ENCODE measurements at regions not wholly inside any gene's neighbourhood (a gene's known extent, or its start where the extent isn't known, plus 50 kb on each side); places are given as distances from the start of the nearest gene placed in this dataset.
"Not testable (repeated sequence)": the region's sequence is repeated elsewhere in the genome, so short reads cannot be mapped to it uniquely, and the experiment has no call there.

- H3K4me3 ChIP-seq (ENCODE audit: low read length): no peak overlapping the region
- TF ChIP-seq, protein P1, sequence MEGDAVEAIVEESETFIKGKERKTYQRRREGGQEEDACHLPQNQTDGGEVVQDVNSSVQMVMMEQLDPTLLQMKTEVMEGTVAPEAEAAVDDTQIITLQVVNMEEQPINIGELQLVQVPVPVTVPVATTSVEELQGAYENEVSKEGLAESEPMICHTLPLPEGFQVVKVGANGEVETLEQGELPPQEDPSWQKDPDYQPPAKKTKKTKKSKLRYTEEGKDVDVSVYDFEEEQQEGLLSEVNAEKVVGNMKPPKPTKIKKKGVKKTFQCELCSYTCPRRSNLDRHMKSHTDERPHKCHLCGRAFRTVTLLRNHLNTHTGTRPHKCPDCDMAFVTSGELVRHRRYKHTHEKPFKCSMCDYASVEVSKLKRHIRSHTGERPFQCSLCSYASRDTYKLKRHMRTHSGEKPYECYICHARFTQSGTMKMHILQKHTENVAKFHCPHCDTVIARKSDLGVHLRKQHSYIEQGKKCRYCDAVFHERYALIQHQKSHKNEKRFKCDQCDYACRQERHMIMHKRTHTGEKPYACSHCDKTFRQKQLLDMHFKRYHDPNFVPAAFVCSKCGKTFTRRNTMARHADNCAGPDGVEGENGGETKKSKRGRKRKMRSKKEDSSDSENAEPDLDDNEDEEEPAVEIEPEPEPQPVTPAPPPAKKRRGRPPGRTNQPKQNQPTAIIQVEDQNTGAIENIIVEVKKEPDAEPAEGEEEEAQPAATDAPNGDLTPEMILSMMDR (conservative IDR thresholded peaks at IDR 0.05; ENCODE audit: low read length): no peak
- no peak for DNase-seq (ENCODE audit: low read depth)
Observed at GRCh38 chr9:94176608-94177007, 82.5 kb upstream of the ZNF169 start.

- TF ChIP-seq, protein P1 (conservative IDR thresholded peaks at IDR 0.05; ENCODE audit: low read length): no peak
- H3K4me3 ChIP-seq (ENCODE audit: low read length): no peak overlapping the region
- DNase-seq (ENCODE audit: low read depth): no peak
Observed at GRCh38 chr9:94178927-94179326, 80.2 kb upstream of the ZNF169 start.

DNA sequence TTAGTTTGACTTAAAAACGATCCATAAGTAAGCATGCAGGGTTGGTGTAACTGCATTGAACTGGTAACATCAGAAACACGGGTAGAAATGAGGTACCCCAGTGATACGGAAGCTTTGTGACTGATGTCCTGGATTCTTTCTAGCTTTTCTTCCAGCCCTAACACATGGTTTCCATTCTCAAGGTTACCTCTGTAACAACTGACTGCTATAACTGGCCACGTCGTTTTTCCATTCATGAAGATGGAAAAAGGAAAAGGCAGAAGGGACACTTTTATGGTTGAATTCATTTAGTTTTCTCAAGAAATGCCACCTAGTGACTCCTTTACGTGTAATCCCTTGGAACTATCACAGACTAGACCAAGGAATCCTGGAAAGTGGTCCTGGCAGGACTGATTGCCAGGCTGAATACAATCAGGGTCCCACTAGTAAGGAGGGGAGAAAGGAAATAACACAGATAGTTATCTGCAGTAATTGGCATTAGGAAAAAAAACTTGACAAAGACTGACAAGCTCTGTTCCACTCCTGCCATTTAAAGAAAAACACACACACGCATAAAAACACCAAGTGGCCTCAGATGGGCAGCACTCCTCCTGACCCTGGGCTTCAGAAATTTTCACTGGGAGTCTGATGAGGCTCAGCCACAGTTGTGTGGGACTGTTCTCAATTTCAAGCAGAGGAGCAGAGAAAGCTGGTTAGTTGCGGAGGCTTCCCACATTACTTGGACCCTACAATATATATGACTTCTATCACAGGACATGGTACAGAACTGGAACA is 77.5 kb upstream of the ZNF169 start:
- TF ChIP-seq, protein P1 (conservative IDR thresholded peaks at IDR 0.05; ENCODE audit: low read length): no peak
- H3K4me3 ChIP-seq (ENCODE audit: low read length): no peak overlapping the region
- no peak for DNase-seq (ENCODE audit: low read depth)

- no peak overlapping the region for H3K4me3 ChIP-seq (ENCODE audit: low read length)
- TF ChIP-seq, protein P1 (conservative IDR thresholded peaks at IDR 0.05; ENCODE audit: low read length): no peak
- no peak for DNase-seq (ENCODE audit: low read depth)
Observed at GRCh38 chr9:94182532-94182931, 76.6 kb upstream of the ZNF169 start.

- TF ChIP-seq, protein P1 (conservative IDR thresholded peaks at IDR 0.05; ENCODE audit: low read length): no peak
- no peak for DNase-seq (ENCODE audit: low read depth)
- no peak overlapping the region for H3K4me3 ChIP-seq (ENCODE audit: low read length)
Observed at GRCh38 chr9:94183240-94183999, 75.7 kb upstream of the ZNF169 start.

DNA sequence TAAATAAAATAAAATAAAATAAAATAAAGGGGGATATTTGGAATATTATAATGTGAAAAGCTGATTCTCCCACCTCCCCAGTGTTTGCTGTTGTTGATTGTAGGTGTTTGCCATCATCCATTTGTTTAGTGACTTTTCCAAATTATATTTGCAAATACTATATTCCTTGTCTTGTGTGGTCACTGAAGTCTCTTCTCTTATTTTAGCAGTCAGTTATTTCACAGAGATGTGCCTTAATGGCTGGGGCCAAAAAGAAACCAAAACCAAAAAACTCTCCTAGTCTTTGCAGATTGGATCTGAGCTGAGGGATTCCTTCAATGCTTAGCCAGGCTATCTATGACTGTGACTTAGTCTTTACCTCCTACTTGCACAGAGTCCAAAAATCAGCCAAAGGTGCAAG is 70.9 kb upstream of the ZNF169 start:
- no peak for DNase-seq (ENCODE audit: low read depth)
- no peak overlapping the region for H3K4me3 ChIP-seq (ENCODE audit: low read length)
- TF ChIP-seq, protein P1 (conservative IDR thresholded peaks at IDR 0.05; ENCODE audit: low read length): no peak

DNA sequence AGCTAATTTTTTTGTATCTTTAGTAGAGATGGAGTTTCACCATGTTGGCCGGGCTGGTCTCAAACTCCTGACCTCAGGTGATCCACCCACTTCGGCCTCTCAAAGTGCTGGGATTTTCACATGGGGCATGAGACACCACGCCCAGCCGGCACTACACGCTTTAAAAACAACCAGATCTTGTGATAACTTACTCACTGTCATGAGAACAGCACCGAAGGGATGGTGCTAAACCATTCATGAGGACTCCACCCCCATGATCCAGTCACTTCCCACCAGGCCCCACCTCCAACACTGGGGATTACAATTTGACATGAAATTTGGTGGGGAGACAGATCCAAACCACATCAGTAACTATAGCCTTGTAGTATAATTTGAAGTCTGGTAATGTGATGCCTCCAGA is 67.4 kb upstream of the ZNF169 start:
- not testable (repeated sequence) for H3K4me3 ChIP-seq (ENCODE audit: low read length); DNase-seq (ENCODE audit: low read depth)

Data from AG10803 (cell line).